GM20000 (cell line): ENCODE measurements at regions not wholly inside any gene's neighbourhood (a gene's known extent, or its start where the extent isn't known, plus 50 kb on each side); places are given as distances from the start of the nearest gene placed in this dataset.
"Not testable (repeated sequence)": the region's sequence is repeated elsewhere in the genome, so short reads cannot be mapped to it uniquely, and the experiment has no call there.

Source experiments
- DNase-seq: peaks from one replicate; pipeline ENCODE4 v3.0.0; 2012; ENCODE audit warnings: low spot score
- TF ChIP-seq, protein P1 (sequence below): IDR thresholded peaks from 2 replicates; pipeline ENCODE4 v1.5.1; 2012; ENCODE audit warnings: mild to moderate bottlenecking, control low read depth; ENCODE audit errors: extremely low read depth, missing control alignments

- DNase-seq: no peak
- TF ChIP-seq, protein P1, sequence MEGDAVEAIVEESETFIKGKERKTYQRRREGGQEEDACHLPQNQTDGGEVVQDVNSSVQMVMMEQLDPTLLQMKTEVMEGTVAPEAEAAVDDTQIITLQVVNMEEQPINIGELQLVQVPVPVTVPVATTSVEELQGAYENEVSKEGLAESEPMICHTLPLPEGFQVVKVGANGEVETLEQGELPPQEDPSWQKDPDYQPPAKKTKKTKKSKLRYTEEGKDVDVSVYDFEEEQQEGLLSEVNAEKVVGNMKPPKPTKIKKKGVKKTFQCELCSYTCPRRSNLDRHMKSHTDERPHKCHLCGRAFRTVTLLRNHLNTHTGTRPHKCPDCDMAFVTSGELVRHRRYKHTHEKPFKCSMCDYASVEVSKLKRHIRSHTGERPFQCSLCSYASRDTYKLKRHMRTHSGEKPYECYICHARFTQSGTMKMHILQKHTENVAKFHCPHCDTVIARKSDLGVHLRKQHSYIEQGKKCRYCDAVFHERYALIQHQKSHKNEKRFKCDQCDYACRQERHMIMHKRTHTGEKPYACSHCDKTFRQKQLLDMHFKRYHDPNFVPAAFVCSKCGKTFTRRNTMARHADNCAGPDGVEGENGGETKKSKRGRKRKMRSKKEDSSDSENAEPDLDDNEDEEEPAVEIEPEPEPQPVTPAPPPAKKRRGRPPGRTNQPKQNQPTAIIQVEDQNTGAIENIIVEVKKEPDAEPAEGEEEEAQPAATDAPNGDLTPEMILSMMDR: no peak
Observed at GRCh38 chr4:64016893-64017292, 392.4 kb downstream of the TECRL start.

GRCh38 chr4:64014647-64015046 lies 394.6 kb downstream of the TECRL start:
- TF ChIP-seq, protein P1: no peak
- no peak for DNase-seq

DNA sequence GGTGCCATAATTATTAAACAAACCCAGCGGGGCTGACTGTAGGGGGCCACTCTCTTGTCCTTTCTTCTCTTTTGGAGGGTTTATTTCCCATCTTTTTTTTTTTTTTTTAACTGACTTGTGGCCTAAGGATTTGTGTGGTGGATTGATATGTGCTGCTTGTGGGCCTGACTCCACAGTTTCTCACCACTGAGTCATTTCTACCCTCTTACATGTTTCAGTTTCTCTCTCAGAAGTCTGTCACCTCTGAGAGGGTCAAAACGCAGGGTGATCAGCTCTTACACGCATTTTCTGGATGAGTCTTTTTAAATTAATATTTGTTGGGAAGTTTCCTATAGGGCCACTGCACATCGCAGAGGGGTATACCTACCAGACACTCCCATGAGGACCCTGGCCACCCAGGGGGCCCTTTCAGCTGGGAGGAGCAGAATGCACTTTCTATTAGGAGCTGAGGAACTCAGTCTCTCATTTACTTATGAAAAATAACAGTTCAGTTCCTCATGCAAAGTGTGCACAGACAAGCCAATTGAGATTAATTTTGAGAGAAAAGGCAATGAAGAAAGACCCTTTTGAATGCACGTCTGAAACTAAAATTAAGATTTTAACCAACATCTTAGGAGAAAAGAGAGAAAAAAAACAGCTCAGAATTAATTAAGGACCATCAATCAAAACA lies 407.9 kb downstream of the TECRL start:
- peak; percentile 28 for DNase-seq
- TF ChIP-seq, protein P1: no peak

DNA sequence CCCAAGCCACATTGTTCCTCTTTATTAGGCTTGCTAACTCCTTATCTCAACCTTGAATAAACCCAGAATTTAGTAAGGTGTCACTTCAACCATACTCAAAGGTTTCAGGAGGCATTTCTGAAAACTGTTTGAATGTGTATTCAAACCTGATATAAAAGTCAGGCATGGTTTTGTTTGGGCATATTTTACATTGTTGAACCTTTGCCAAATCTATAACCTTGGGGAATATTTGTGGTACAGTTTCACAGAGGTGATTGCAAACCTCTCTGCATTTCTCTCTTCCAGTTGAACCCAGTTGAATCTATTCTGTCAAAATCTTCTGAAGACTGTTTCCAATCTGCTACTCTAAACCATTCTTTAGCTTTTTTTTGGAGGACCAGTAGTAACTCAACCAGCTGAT lies 409.0 kb downstream of the TECRL start:
- no peak for DNase-seq
- TF ChIP-seq, protein P1: no peak

DNA sequence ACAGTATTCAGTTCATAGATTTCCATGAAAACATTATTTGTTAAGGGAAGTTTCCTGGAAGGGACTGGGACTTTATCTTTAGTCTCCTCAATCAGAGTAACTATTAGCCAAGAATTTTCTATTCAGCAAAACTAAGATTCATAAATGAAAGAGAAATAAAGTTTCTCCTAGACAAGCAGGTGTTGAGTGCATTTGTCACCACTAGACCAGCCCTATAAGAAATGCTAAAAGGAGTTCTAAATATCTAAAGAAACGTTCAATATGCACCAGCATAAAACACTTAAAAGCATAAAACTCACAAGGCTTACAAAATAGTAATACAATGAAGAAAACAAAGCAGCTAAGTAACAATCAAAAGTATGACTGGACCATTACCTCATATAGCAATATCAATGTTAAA lies 423.0 kb downstream of the TECRL start:
- DNase-seq: no peak

DNA sequence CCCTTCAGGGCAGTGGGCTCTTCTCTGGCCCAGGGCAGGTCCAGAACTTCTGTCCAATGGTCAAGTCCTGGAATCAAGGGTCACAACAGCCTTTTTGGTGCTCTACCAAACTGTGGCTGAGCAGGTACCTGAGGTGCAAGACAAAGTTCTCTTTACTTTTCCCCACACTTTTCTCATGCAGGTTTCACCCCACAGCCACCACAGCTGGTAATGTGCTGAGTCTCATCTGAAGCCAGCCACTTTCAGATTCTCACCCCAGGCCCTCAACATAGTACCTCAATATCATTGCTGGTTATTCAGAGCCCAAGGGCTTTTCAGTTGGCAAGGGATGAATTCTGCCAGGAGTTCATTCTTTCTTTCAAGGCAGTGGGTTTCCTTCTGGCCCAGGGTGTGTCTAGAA lies 426.0 kb downstream of the TECRL start:
- TF ChIP-seq, protein P1: no peak
- DNase-seq: no peak

More for the DNA sequence above, 423.0 kb downstream of the TECRL start:
- TF ChIP-seq, protein P1: no peak

DNA sequence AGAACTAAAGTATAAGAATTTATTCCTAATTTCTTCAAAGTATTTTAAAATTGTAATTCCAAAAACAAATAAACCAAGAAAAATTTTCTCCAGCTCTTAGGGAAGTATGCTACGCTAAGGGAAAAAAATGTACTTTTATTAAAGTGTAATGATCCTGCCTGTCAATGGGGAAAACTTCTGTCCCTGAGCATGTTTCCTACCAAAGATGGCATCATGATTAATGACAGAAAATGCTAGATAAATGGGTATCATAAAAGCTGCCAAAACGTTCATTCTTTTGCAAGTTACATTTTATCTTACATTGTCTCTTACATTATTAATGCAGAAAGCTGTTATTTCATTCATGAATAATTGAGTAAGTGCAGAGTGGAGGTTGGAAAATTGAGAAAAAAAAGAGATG lies 443.4 kb downstream of the TECRL start:
- no peak for DNase-seq
- TF ChIP-seq, protein P1: no peak

DNA sequence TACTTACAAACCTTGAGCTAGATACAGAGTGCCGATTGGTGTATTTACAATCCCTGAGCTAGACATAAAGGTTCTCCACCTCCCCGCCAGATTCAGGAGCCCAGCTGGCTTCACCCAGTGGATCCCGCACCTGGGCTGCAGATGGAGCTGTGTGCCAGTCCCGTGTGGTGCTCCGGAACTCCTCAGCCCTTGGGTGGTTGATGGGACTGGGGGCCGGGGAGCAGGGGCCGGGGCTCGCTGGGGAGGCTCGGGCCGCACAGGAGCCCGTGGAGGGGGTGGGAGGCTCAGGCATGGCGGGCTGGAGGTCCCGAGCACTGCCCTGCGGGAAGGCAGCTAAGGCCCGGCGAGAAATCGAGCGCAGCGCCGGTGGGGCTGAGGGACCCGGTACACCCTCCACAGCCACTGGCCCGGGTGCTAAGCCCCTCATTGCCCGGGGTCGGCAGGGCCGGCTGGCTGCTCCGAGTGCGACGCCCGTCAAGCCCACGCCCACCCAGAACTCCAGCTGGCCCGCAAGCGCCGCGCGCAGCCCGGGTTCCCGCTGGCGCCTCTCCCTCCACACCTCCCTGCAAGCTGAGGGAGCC lies 466.5 kb downstream of the TECRL start:
- DNase-seq: not testable (repeated sequence)
